GM12875 (cell line): ENCODE measurements at regions not wholly inside any gene's neighbourhood (a gene's known extent, or its start where the extent isn't known, plus 50 kb on each side); places are given as distances from the start of the nearest gene placed in this dataset.
"Not testable (repeated sequence)": the region's sequence is repeated elsewhere in the genome, so short reads cannot be mapped to it uniquely, and the experiment has no call there.

Experiments used
- H3K4me3 ChIP-seq: one replicate; pipeline ENCODE4 v1.5.1; 2011; ENCODE audit warnings: low read depth, low read length, control low read depth
- TF ChIP-seq, protein P1 (sequence below): IDR thresholded peaks from 2 replicates; pipeline ENCODE4 v1.5.1; 2011; ENCODE audit warnings: low read depth, mild to moderate bottlenecking, control low read depth, inconsistent platforms, low read length, moderate library complexity, borderline replicate concordance; ENCODE audit not compliant: insufficient read depth

DNA sequence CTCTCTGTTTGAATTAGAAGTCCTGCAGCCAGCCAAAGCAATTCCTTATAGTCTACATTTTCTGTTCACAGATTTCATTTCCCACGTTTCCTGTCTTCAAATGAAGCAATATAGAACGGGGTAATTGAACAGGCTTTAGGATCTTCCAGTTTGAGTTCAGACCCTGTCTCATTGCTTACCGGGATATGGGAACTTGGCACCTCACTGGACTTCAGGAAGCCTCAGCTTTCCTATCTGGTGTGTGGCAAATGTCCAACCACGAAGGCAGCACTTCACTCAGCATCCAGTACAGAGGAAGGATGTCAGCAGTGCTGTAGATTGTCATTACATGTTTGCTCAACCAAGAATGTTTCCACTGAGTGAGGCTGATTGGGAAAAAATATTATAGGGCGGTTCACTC, 271.1 kb upstream of the ZFP42 start:
- TF ChIP-seq, protein P1, sequence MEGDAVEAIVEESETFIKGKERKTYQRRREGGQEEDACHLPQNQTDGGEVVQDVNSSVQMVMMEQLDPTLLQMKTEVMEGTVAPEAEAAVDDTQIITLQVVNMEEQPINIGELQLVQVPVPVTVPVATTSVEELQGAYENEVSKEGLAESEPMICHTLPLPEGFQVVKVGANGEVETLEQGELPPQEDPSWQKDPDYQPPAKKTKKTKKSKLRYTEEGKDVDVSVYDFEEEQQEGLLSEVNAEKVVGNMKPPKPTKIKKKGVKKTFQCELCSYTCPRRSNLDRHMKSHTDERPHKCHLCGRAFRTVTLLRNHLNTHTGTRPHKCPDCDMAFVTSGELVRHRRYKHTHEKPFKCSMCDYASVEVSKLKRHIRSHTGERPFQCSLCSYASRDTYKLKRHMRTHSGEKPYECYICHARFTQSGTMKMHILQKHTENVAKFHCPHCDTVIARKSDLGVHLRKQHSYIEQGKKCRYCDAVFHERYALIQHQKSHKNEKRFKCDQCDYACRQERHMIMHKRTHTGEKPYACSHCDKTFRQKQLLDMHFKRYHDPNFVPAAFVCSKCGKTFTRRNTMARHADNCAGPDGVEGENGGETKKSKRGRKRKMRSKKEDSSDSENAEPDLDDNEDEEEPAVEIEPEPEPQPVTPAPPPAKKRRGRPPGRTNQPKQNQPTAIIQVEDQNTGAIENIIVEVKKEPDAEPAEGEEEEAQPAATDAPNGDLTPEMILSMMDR: no peak
- no peak overlapping the region for H3K4me3 ChIP-seq

GRCh38 chr4:187726485-187726884, 269.1 kb upstream of the ZFP42 start:
- no peak overlapping the region for H3K4me3 ChIP-seq
- TF ChIP-seq, protein P1: no peak

GRCh38 chr4:187732524-187732923, 263.0 kb upstream of the ZFP42 start:
- TF ChIP-seq, protein P1: no peak
- no peak overlapping the region for H3K4me3 ChIP-seq

DNA sequence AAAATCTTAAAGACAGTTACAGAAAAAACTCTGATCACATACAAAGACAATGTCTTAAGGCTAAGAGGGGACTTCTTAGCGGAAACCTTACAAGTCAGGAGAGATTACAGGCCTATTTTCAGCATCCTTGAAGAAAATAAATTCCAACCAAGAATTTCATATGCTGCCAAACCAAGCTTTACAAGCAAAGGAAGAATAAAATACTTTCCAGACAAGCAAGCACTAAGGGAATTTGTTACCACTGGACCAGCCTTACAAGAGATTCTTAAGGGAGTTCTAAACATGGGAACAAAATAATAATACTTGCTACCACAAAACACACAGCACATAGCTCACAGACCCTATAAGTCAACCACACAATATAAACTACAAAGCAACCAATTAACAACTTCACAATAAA, 255.8 kb upstream of the ZFP42 start:
- H3K4me3 ChIP-seq: no peak overlapping the region
- TF ChIP-seq, protein P1: no peak

GRCh38 chr4:187744911-187745310, 250.7 kb upstream of the ZFP42 start:
- TF ChIP-seq, protein P1: no peak
- no peak overlapping the region for H3K4me3 ChIP-seq

DNA sequence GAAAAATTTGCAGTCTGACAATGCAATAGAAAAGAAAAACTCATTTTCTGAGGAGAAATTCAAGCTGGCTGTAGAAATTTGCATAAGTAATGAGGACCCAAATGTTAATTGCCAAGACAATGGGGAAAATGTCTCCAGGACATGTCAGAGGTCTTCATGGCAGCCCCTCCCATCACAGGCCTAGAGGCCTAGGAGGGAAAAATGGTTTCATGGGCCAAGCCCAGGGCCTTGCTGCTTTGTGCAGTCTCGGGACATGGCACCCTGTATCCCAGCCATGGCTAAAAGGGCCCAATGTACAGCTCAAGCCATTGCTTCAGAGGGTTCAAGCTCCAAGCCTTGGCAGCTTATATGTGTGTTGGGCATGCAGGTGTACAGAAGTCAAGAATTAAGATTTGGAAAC, 244.9 kb upstream of the ZFP42 start:
- not testable (repeated sequence) for H3K4me3 ChIP-seq

DNA sequence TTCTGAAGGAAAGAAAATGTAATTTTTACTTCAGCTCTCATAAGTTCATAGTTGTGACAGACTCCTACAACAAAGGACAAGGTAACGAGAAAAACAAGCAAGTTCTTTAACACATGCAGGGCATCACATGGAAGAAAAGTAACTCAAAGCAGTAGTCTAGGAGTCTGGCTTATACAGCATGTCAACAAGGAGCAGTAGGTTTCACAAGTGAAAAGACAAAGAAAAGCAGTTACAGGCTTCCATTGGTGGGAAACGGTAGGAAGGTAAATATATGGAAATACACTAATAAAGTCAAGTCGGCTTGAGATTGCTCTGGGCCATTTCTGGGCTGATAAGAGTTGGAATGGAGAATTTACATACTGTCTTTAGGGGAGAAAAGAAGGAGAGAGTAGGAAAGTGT, 228.4 kb upstream of the ZFP42 start:
- H3K4me3 ChIP-seq: no peak overlapping the region
- TF ChIP-seq, protein P1: no peak

DNA sequence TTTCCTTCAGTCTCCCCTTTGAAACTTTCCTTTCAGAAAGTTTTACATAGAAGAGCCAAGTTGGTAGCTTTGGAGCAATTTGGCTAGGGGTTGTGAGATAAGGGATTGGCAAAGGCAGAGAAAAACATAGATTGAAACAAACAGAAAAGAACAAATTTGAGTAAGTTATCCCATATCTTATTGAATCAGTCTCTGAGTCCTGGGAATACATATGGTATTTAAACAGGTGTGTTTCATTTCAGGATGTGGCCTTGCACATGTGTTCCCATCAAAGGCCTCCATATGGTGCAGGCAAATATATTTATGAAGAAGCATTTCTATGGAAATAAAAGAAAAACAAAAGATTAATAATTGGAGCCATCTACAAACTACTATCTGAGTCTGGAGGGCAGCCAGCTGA, 227.9 kb upstream of the ZFP42 start:
- no peak overlapping the region for H3K4me3 ChIP-seq
- TF ChIP-seq, protein P1: no peak
